Skeletal muscle tissue (tissue), 3 donors: ENCODE measurements at regions not wholly inside any gene's neighbourhood (a gene's known extent, or its start where the extent isn't known, plus 50 kb on each side); places are given as distances from the start of the nearest gene placed in this dataset.
"Not testable (repeated sequence)": the region's sequence is repeated elsewhere in the genome, so short reads cannot be mapped to it uniquely, and the experiment has no call there.

Source experiments
- H3K27ac ChIP-seq: one replicate; pipeline ENCODE4 v1.7.0; 2013; ENCODE audit warnings: mild to moderate bottlenecking, low read depth, low read length, inconsistent platforms
- H3K27me3 ChIP-seq, 3 donors: one replicate each; pipeline ENCODE4 v1.7.0; 2013; ENCODE audit warnings: low read length in 3 of 3; ENCODE audit not compliant: control insufficient read depth in 3 of 3, insufficient read depth in 3 of 3
- H3K36me3 ChIP-seq, 3 donors: one replicate each; pipeline ENCODE4 v1.7.0; 2013; ENCODE audit warnings: low read length in 3 of 3; ENCODE audit not compliant: control insufficient read depth in 3 of 3, insufficient read depth in 3 of 3
- H3K4me1 ChIP-seq, 3 donors: one replicate each; pipeline ENCODE4 v1.7.0; 2013; ENCODE audit warnings: low read length in 3 of 3, mild to moderate bottlenecking in 3 of 3; ENCODE audit not compliant: control insufficient read depth in 3 of 3, insufficient read depth in 3 of 3
- H3K4me3 ChIP-seq, 3 donors: one replicate each; pipeline ENCODE4 v1.7.0; 2013; ENCODE audit warnings: low read length in 3 of 3
- H3K9ac ChIP-seq, 3 donors: one replicate each; pipeline ENCODE4 v1.7.0; 2013; ENCODE audit warnings: low read length in 3 of 3, mild to moderate bottlenecking in 3 of 3, moderate library complexity in 2 of 3, low read depth in 1 of 3
- H3K9me3 ChIP-seq, 3 donors: one replicate each; pipeline ENCODE4 v1.7.0; 2013; ENCODE audit warnings: low read length in 3 of 3; ENCODE audit not compliant: control insufficient read depth in 3 of 3
- donor health status: Osteomylitis.

DNA sequence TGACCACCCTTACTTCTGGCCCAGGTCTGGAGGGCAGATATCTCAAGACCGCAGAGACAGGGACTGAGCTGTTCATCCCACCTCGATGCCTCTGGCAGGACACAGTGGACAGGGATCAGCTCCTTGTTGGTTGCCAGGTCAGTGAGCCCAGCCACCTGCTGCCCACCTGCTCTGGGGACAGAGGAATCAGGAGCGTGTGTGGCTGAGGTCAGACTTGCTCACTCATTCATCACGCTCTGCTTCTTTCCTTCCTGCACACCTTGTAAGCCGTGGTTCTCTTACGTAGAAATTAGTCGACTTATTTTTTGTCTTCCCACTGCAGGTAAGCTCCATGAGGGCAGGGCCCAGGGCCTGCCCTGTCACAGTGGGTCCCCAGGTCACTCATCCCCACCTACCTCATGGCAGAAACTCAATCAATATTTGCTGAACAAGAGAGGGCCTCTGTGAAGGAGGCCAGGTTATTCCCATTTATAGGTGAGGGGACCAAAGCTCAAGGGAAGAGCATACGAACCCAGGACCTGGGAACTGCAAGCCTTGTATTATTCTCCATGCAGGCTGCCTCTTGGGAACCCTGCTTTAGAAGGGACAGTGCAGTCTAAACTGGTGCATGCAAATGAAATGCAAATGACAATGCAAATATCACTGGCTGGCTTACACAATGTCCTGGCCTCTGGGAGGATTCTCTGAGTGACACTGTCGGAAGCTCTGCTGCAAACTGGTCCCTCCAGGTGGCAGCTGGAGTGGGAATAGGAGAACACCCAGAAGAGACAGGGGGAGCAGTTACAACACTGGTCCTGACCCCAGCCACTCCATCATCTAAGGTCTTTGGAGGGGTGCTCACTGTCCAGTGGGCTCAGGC lies 58.4 kb upstream of the PAX7 start:
- Histone ChIP-seq H3K9ac (no peak overlapping the region), H3K27ac (no peak overlapping the region), H3K4me1 (no peaks in the 10 kb centered on the region), H3K27me3 (peaks cover 7 to 32% (median 28%) of the 10 kb centered on the region in 3 donors), H3K36me3 (no peaks in the 10 kb centered on the region), H3K4me3 (no peak overlapping the region), H3K9me3 (no peaks in the 10 kb centered on the region)

DNA sequence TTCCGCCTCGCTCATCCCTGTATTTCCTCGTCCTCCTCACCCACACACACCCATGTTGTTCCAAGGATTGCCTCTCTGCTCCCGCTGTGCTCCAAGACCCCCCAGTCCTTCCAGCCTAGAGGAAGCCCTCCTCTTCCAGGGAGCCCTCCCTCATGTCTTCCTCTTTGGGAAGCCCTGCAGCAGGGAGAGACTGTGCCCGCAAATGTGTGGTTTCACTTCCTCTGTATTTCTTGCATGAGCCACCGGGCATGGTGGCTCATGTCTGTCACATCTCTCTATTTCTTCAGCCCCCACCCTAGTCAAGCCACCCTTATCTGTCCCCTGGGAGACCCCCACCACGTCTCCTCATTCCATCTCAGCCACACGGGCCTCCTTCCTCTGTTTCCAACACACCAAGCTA lies 57.5 kb upstream of the PAX7 start:
- Histone ChIP-seq H3K4me1 (no peaks in the 10 kb centered on the region), H3K27me3 (peaks cover 7 to 32% (median 28%) of the 10 kb centered on the region in 3 donors), H3K36me3 (no peaks in the 10 kb centered on the region), H3K9me3 (no peaks in the 10 kb centered on the region), H3K9ac (no peak overlapping the region), H3K4me3 (no peak overlapping the region), H3K27ac (no peak overlapping the region)

DNA sequence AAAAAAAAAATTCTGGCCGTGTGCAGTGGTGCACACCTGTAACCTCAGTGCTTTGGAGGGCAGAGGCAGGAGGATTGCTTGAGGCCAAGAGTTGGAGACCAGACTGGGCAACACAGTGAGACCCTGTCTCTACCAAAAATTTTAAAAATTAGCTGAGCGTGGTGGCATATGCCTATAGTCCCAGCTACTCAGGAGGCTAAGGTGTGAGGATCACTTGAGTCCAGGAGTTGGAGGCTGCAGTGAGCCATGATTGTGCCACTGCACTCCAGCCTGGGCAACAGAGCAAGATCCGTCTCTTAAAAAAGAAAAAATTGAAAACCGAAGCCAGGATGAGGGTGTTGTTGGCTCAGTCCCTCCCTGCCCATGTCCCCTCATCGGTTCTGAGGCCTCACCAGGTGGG lies 55.9 kb upstream of the PAX7 start:
- no peak overlapping the region for H3K27ac ChIP-seq
- no peaks in the 10 kb centered on the region for H3K9me3 ChIP-seq
- H3K4me1 ChIP-seq: no peaks in the 10 kb centered on the region
- no peak overlapping the region for H3K4me3 ChIP-seq
- no peak overlapping the region for H3K9ac ChIP-seq
- H3K27me3 ChIP-seq: peaks cover 7 to 32% (median 24%) of the 10 kb centered on the region in 3 donors
- H3K36me3 ChIP-seq: no peaks in the 10 kb centered on the region

DNA sequence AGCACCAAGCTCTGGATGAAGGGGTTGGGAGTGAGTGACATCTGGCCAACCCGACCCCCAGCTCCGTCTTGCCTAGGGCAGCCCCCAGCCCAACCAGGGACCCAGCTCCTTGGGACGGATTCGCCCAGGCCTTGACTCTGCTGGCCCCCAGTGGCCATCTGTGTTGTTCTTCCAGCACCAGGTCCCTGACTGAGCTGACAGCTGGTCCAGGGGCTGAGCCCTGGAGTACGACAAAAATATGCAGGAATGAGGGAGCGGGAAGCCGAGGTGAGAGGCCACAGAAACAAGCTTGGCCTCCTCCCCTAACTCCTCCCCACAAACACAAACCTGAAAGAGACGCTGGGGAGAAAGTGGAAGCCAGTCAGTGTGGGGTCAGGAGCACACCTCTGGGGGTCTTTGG lies 55.0 kb upstream of the PAX7 start:
- no peak overlapping the region for H3K9ac ChIP-seq
- H3K27me3 ChIP-seq: peaks cover 7 to 37% (median 26%) of the 10 kb centered on the region in 3 donors
- no peaks in the 10 kb centered on the region for H3K9me3 ChIP-seq
- no peak overlapping the region for H3K4me3 ChIP-seq
- H3K27ac ChIP-seq: no peak overlapping the region
- H3K36me3 ChIP-seq: no peaks in the 10 kb centered on the region
- H3K4me1 ChIP-seq: no peaks in the 10 kb centered on the region

DNA sequence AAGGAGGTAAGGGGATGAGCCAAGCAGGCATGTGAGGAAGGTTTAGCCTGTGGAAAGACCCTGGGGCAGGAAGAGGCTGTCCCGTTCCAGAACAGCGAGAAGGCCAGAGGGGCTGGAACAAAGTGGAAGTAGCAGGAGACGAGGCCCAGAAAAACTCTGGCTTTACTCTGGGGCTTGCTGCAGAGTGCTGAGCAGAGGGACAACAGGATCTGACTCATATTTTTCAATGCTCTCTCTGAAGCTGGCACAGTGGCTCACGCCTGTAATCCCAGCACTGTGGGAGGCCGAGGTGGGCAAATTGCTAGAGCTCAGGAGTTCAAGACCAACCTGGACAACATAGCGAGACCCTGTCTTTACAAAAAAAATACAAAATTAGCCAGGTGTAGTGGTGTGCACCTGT lies 52.4 kb upstream of the PAX7 start:
- peaks cover 17 to 38% (median 31%) of the 10 kb centered on the region in 3 donors for H3K27me3 ChIP-seq
- H3K9ac ChIP-seq: peak overlapping the region in 1 of 3 donors; percentile 16
- H3K4me1 ChIP-seq: peaks cover 0 to 5% (median 0%) of the 10 kb centered on the region in 3 donors
- H3K36me3 ChIP-seq: no peaks in the 10 kb centered on the region
- H3K27ac ChIP-seq: no peak overlapping the region
- no peaks in the 10 kb centered on the region for H3K9me3 ChIP-seq
- no peak overlapping the region for H3K4me3 ChIP-seq

DNA sequence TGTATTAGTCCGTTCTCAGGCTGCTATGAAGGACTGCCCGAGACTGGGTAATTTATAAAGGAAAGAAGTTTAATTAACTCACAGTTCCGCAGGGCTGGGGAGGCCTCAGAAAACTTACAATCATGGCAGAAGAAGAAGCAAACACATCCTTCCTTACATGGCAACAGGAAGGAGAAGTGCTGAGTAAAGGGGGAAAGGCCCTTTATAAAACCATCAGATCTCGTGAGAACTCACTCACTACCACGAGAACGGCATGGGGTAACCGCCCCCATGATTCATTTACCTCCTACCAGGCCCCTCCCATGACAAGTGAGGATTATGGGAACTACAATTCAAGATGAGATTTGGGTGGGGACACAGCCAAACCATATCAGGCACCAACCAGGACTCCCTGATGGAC lies 51.4 kb upstream of the PAX7 start:
- not testable (repeated sequence) for H3K4me1 ChIP-seq, H3K9me3 ChIP-seq, H3K36me3 ChIP-seq, H3K27ac ChIP-seq, H3K9ac ChIP-seq, H3K4me3 ChIP-seq
- H3K27me3 ChIP-seq: peaks cover 17 to 30% (median 29%) of the 10 kb centered on the region in 3 donors

DNA sequence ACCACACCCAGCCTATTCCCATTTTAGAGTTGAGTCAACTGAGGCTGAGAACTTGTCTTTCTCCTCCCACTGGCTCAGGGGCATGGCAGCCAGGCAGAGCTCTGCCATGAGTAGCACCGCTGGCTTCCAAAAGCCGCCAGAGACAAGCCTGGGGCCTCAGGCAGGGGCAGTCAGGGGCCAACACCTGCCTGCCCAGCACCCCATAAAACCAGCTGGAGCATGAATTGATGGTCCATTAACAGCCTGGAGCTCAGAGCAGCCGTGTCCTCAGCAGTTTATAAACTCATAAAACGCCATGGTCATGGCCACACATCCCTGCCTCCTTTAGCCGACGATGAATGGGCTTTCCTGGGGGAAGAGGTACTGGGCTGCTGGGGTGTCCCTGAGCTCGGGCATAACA lies 50.6 kb upstream of the PAX7 start:
- H3K9me3 ChIP-seq: no peaks in the 10 kb centered on the region

DNA sequence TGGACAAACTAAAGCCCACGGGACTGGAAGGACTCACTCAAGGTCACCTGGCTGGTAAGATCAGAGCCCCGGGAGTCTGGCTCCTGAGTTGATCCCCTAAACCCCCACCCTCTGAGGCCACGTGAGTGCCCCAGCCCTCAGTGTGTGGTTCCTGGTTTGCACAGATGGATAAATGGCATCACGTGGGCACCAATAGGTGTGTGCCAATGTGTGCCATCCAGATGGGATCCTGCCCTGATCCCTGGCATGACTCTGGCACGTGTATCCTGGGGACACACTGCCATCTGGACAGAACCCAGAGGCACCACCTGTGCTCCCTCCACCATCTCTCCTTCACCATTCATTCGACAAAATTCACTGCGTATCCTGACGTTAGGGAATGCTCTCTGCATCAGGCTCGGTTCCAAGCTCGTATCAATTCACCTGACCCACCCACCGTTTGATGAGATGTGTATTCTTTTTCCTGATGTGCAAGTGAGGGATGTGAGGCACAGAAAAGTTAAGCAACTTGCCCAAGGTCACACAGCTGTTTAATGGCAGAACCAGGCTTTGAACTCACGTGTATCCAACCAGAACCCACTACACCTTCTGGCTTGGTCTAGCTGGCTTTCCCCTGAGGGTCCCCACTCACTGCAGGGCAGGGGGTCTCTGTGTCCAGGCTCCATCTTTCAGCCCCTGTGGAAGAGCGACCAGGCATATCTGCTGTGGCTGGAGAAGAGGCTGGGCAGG lies 49.8 kb upstream of the PAX7 start:
- no peak overlapping the region for H3K4me3 ChIP-seq
- H3K27me3 ChIP-seq: peaks cover 11 to 24% (median 19%) of the 10 kb centered on the region in 3 donors
- H3K9ac ChIP-seq: no peak overlapping the region
- H3K36me3 ChIP-seq: no peaks in the 10 kb centered on the region
- no peak overlapping the region for H3K27ac ChIP-seq
- no peaks in the 10 kb centered on the region for H3K9me3 ChIP-seq
- peaks cover 0 to 7% (median 0%) of the 10 kb centered on the region in 3 donors for H3K4me1 ChIP-seq

More for the DNA sequence above, 50.6 kb upstream of the PAX7 start:
- Histone ChIP-seq H3K4me1 (peaks cover 0 to 7% (median 0%) of the 10 kb centered on the region in 3 donors), H3K27ac (no peak overlapping the region), H3K9ac (no peak overlapping the region), H3K27me3 (peaks cover 16 to 30% (median 24%) of the 10 kb centered on the region in 3 donors), H3K36me3 (no peaks in the 10 kb centered on the region), H3K4me3 (no peak overlapping the region)
